GM21381 (cell line): ENCODE measurements at regions not wholly inside any gene's neighbourhood (a gene's known extent, or its start where the extent isn't known, plus 50 kb on each side); places are given as distances from the start of the nearest gene placed in this dataset.
"Not testable (repeated sequence)": the region's sequence is repeated elsewhere in the genome, so short reads cannot be mapped to it uniquely, and the experiment has no call there.

ENCODE experiments used
- ATAC-seq: cut with Tn5 transposase; IDR thresholded peaks from one replicate; pipeline ENCODE4 v1.9.1; 2021; ENCODE audit warnings: mild to moderate bottlenecking, moderate library complexity; ENCODE audit not compliant: unreplicated experiment

- ATAC-seq = not testable (repeated sequence)
Measured at GRCh38 chr7:135872861-135873260, 104.3 kb downstream of the MTPN start.

- no peak for ATAC-seq
Measured at GRCh38 chr7:135862586-135863340, 114.2 kb upstream of the FAM180A start.

- ATAC-seq = no peak
Measured at GRCh38 chr7:135859538-135859937, 110.9 kb upstream of the FAM180A start.

GRCh38 chr7:135858851-135859250 lies 110.2 kb upstream of the FAM180A start:
- ATAC-seq = no peak

GRCh38 chr7:135858379-135858778 lies 109.8 kb upstream of the FAM180A start:
- no peak for ATAC-seq

- no peak for ATAC-seq
Measured at GRCh38 chr7:135857519-135858274, 109.1 kb upstream of the FAM180A start.

GRCh38 chr7:135856356-135857144 lies 107.9 kb upstream of the FAM180A start:
- no peak for ATAC-seq

- no peak for ATAC-seq
Measured at GRCh38 chr7:135855846-135856245, 107.2 kb upstream of the FAM180A start.

- no peak for ATAC-seq
Measured at GRCh38 chr7:135853499-135853898, 104.9 kb upstream of the FAM180A start.

- ATAC-seq = no peak
Measured at GRCh38 chr7:135853008-135853407, 104.4 kb upstream of the FAM180A start.

- no peak for ATAC-seq
Measured at GRCh38 chr7:135847242-135847641, 98.6 kb upstream of the FAM180A start.

- no peak for ATAC-seq
Measured at GRCh38 chr7:135846339-135846738, 97.7 kb upstream of the FAM180A start.

- ATAC-seq = no peak
Measured at GRCh38 chr7:135845415-135846075, 96.9 kb upstream of the FAM180A start.

GRCh38 chr7:135844903-135845302 lies 96.3 kb upstream of the FAM180A start:
- no peak for ATAC-seq

- peak; percentile 87 for ATAC-seq
Measured at GRCh38 chr7:135843214-135843613, 94.6 kb upstream of the FAM180A start.

GRCh38 chr7:135842446-135843179 lies 94.0 kb upstream of the FAM180A start:
- no peak for ATAC-seq

GRCh38 chr7:135840591-135840990 lies 92.0 kb upstream of the FAM180A start:
- no peak for ATAC-seq

GRCh38 chr7:135837675-135838074 lies 89.1 kb upstream of the FAM180A start:
- ATAC-seq = no peak

- no peak for ATAC-seq
Measured at GRCh38 chr7:135834266-135834665, 85.7 kb upstream of the FAM180A start.

GRCh38 chr7:135833642-135834041 lies 85.0 kb upstream of the FAM180A start:
- no peak for ATAC-seq
